Natural killer cell (primary cell): ENCODE measurements at regions not wholly inside any gene's neighbourhood (a gene's known extent, or its start where the extent isn't known, plus 50 kb on each side); places are given as distances from the start of the nearest gene placed in this dataset.

ENCODE experiments used
- ATAC-seq, 3 donors: fragments of 150-1000 bp in 2 of 3; fragments of 200-7000 bp in 1 of 3; cut with Tn5 transposase; 1 replicate in 1 of 3; 2 replicates in 2 of 3; pipeline ENCODE4 v1.10.0; 2021; ENCODE audit warnings: mild to moderate bottlenecking in 2 of 3, moderate library complexity in 2 of 3
- DNase-seq, 2 donors: peaks; one replicate each; pipeline versions ENCODE4 v3.0.0 to v3.0.0-alpha.2; 2013 to 2021; ENCODE audit warnings: mixed read lengths in 1 of 2
- H3K27ac ChIP-seq: one replicate; pipeline ENCODE4 v1.5.1; 2013; ENCODE audit warnings: mild to moderate bottlenecking, low read length
- H3K27me3 ChIP-seq: one replicate; pipeline ENCODE4 v1.6.1; 2013; ENCODE audit warnings: low read length; ENCODE audit not compliant: control insufficient read depth, insufficient read depth
- H3K36me3 ChIP-seq: one replicate; pipeline ENCODE4 v1.6.1; 2013; ENCODE audit warnings: low read length; ENCODE audit not compliant: control insufficient read depth, insufficient read depth
- H3K4me1 ChIP-seq: one replicate; pipeline ENCODE4 v1.6.1; 2013; ENCODE audit warnings: low read length; ENCODE audit not compliant: control insufficient read depth, insufficient read depth
- H3K4me3 ChIP-seq: one replicate; pipeline ENCODE4 v1.5.1; 2013; ENCODE audit warnings: low read length
- H3K9me3 ChIP-seq: one replicate; pipeline ENCODE4 v1.6.1; 2013; ENCODE audit warnings: low read length; ENCODE audit not compliant: control insufficient read depth, insufficient read depth
- H3K27ac Mint-ChIP-seq, 2 donors: one replicate each; pipeline ENCODE4 v1.8.0; 2022; ENCODE audit warnings: mild to moderate bottlenecking in 2 of 2, mixed read lengths in 2 of 2, moderate library complexity in 1 of 2
- H3K27me3 Mint-ChIP-seq, 2 donors: one replicate each; pipeline ENCODE4 v1.8.0; 2022; ENCODE audit warnings: low read depth in 2 of 2, mixed read lengths in 2 of 2
- H3K36me3 Mint-ChIP-seq: one replicate; pipeline ENCODE4 v1.8.0; 2022; ENCODE audit warnings: mixed read lengths
- H3K4me1 Mint-ChIP-seq, 2 donors: one replicate each; pipeline ENCODE4 v1.8.0; 2022; ENCODE audit warnings: mixed read lengths in 2 of 2
- H3K4me3 Mint-ChIP-seq: one replicate; pipeline ENCODE4 v1.8.0; 2022; ENCODE audit warnings: mild to moderate bottlenecking, moderate library complexity, mixed read lengths
- H3K9me3 Mint-ChIP-seq, 2 donors: one replicate each; pipeline ENCODE4 v1.8.0; 2022; ENCODE audit warnings: mixed read lengths in 2 of 2
- WGBS: methylation state at CpG from one replicate; pipeline ENCODE4 v1.1.7; 2013; ENCODE audit warnings: missing lambda C conversion rate; ENCODE audit not compliant: insufficient coverage; 5-methylcytosine and 5-hydroxymethylcytosine counted together
- intact Hi-C: fragments of 100-400 bp; cut with micrococcal nuclease; formaldehyde crosslinking; loops from one replicate; pipeline ENCODE4 v1.14.2; 2022
- TF ChIP-seq, protein P1 (sequence below): fragments of 200-600 bp; IDR thresholded peaks from one replicate; pipeline ENCODE4 v1.8.0; 2022; ENCODE audit warnings: antibody characterized with exemption

DNA sequence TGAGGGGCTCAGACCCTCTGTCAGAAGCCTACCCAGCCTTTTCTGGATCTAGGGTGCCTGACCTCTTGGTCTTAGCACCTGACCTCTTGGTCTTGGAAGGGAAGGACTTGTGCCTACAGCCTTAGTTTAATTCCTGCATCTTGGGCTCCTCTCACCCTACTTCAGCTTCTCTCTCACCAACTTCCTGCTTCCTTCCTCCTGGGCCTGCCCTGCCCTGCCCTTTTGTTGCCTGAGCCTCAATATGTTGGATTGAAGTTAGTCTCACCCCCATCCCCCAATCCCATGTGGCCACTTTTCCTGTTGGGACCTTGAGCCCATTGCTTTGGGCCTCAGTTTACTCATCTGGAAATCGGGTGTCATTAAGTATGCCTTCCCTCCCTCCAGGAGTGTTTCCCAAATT, 206.2 kb upstream of the SKOR2 start:
- H3K27me3 ChIP-seq: no peaks in the 10 kb centered on the region
- no peaks in the 10 kb centered on the region for H3K9me3 ChIP-seq
- no peak overlapping the region for H3K27ac ChIP-seq
- H3K9me3 Mint-ChIP-seq: no peaks in the 10 kb centered on the region
- ATAC-seq (no peak), DNase-seq (no peak)
- intact Hi-C loops: no loop called here
- no peaks in the 10 kb centered on the region for H3K4me1 Mint-ChIP-seq
- 50% methylated on average over 1 of the region's 1 CpG for WGBS
- no peak overlapping the region for H3K4me3 Mint-ChIP-seq
- H3K36me3 ChIP-seq: no peaks in the 10 kb centered on the region
- no peak overlapping the region for H3K27ac Mint-ChIP-seq
- no peaks in the 10 kb centered on the region for H3K36me3 Mint-ChIP-seq
- no peak overlapping the region for H3K4me3 ChIP-seq
- H3K4me1 ChIP-seq: no peaks in the 10 kb centered on the region
- TF ChIP-seq, protein P1, sequence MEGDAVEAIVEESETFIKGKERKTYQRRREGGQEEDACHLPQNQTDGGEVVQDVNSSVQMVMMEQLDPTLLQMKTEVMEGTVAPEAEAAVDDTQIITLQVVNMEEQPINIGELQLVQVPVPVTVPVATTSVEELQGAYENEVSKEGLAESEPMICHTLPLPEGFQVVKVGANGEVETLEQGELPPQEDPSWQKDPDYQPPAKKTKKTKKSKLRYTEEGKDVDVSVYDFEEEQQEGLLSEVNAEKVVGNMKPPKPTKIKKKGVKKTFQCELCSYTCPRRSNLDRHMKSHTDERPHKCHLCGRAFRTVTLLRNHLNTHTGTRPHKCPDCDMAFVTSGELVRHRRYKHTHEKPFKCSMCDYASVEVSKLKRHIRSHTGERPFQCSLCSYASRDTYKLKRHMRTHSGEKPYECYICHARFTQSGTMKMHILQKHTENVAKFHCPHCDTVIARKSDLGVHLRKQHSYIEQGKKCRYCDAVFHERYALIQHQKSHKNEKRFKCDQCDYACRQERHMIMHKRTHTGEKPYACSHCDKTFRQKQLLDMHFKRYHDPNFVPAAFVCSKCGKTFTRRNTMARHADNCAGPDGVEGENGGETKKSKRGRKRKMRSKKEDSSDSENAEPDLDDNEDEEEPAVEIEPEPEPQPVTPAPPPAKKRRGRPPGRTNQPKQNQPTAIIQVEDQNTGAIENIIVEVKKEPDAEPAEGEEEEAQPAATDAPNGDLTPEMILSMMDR: no peak
- peaks cover 4 to 6% of the 10 kb centered on the region in 2 donors for H3K27me3 Mint-ChIP-seq

DNA sequence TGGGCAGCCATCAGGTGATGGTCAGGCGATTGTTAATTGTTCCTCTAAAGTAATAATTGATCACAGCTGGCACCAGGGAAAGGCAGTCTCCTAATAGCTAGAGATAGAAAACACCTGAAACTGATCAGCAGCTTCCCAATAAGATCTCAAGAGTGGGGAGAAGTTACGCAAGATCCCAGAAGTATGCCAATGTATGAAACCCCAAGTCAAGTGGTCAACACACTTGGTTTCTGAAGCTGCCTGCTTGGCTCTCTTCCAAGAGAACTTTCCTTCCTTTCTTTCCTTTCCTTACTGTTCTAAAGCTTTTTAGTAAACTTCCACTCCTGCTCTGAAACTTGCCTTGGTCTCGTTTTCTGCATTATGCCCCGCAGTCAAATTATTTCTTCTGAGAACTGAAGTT, 201.6 kb upstream of the SKOR2 start:
- H3K27me3 Mint-ChIP-seq: no peaks in the 10 kb centered on the region
- intact Hi-C loops: no loop called here
- Histone ChIP-seq H3K4me3 (no peak overlapping the region), H3K9me3 (no peaks in the 10 kb centered on the region), H3K36me3 (no peaks in the 10 kb centered on the region), H3K27ac (no peak overlapping the region), H3K4me1 (no peaks in the 10 kb centered on the region), H3K27me3 (no peaks in the 10 kb centered on the region)
- H3K9me3 Mint-ChIP-seq: no peaks in the 10 kb centered on the region
- DNase-seq (no peak), ATAC-seq (no peak)
- no peaks in the 10 kb centered on the region for H3K4me1 Mint-ChIP-seq
- no peak overlapping the region for H3K27ac Mint-ChIP-seq
- WGBS: 91% methylated on average over 4 of the region's 4 CpGs
- no peaks in the 10 kb centered on the region for H3K36me3 Mint-ChIP-seq
- no peak overlapping the region for H3K4me3 Mint-ChIP-seq
- TF ChIP-seq, protein P1: no peak

DNA sequence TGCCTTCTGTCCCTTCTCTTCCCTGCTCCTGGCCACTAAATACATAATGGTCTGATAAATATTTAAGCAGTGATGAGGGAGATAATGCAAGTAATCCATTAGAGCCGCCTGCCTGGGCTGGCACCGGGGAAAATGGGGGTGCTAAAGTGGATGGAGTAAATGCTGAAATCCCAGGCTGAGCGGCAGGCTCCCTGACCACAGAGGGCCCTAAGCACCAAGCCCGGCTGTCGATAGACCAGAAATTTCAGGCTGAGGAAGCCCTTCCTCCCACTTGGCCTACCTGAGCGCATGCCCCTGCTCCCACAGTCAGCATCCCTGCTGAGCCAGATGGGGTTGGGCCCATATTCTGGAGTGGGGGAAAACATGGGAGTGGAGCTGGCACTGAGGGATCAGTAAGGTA, 197.5 kb upstream of the SKOR2 start:
- Histone ChIP-seq H3K36me3 (no peaks in the 10 kb centered on the region), H3K9me3 (no peaks in the 10 kb centered on the region), H3K4me3 (no peak overlapping the region), H3K27me3 (no peaks in the 10 kb centered on the region), H3K4me1 (no peaks in the 10 kb centered on the region), H3K27ac (no peak overlapping the region)
- no peaks in the 10 kb centered on the region for H3K4me1 Mint-ChIP-seq
- no peak overlapping the region for H3K27ac Mint-ChIP-seq
- TF ChIP-seq, protein P1: no peak
- peaks cover 4 to 6% of the 10 kb centered on the region in 2 donors for H3K27me3 Mint-ChIP-seq
- intact Hi-C loops: no loop called here
- no peak overlapping the region for H3K4me3 Mint-ChIP-seq
- WGBS: 86% methylated on average over 6 of the region's 6 CpGs
- no peaks in the 10 kb centered on the region for H3K36me3 Mint-ChIP-seq
- H3K9me3 Mint-ChIP-seq: peaks cover 2% of the 10 kb centered on the region in 2 donors
- ATAC-seq (no peak), DNase-seq (no peak)

DNA sequence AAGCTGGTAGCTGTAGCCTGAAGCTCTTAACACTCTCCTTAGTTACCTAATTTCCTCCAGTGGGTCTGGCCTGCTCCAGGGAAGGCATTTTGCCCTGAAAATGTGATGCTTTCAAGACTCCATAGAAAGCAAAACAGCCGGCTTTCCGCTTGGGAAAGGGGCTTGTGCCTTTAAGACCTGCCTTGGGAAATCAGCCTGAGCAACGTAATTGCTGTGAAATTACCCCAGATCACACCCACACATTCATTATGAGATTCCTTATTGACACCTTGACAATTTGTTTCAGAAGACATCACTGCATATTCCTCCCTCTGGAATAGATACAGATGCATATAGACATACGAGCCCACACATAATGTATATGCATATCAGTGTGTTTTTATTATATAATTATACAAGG, 190.5 kb upstream of the SKOR2 start:
- Histone ChIP-seq H3K4me1 (no peaks in the 10 kb centered on the region), H3K27ac (no peak overlapping the region), H3K4me3 (no peak overlapping the region), H3K27me3 (no peaks in the 10 kb centered on the region), H3K9me3 (no peaks in the 10 kb centered on the region), H3K36me3 (no peaks in the 10 kb centered on the region)
- ATAC-seq (no peak), DNase-seq (no peak)
- Mint-ChIP-seq H3K27me3 (peaks cover 13 to 27% of the 10 kb centered on the region in 2 donors), H3K27ac (no peak overlapping the region), H3K4me1 (no peaks in the 10 kb centered on the region), H3K36me3 (no peaks in the 10 kb centered on the region), H3K9me3 (peaks cover 2% of the 10 kb centered on the region in 2 donors), H3K4me3 (no peak overlapping the region)
- TF ChIP-seq, protein P1: no peak
- WGBS: 85% methylated on average over 3 of the region's 4 CpGs
- intact Hi-C loops: no loop called here
